Large intestine (tissue), 3 donors: ENCODE measurements at regions not wholly inside any gene's neighbourhood (a gene's known extent, or its start where the extent isn't known, plus 50 kb on each side); places are given as distances from the start of the nearest gene placed in this dataset.

Source experiments
- DNase-seq, 2 donors: peaks; one replicate each; pipeline versions ENCODE4 v3.0.0 to v3.0.0-alpha.2; 2013
- H3K27ac ChIP-seq: one replicate; pipeline ENCODE4 v1.5.1; 2013; ENCODE audit warnings: low read length
- H3K27me3 ChIP-seq: 2 replicates; pipeline ENCODE4 v1.6.1; 2013; ENCODE audit warnings: low read length; ENCODE audit not compliant: control insufficient read depth, insufficient read depth
- H3K36me3 ChIP-seq: 2 replicates; pipeline ENCODE4 v1.6.1; 2013; ENCODE audit warnings: low read length; ENCODE audit not compliant: control insufficient read depth, insufficient read depth
- H3K4me1 ChIP-seq: one replicate; pipeline ENCODE4 v1.6.1; 2013; ENCODE audit warnings: low read length; ENCODE audit not compliant: control insufficient read depth, insufficient read depth
- H3K4me3 ChIP-seq: one replicate; pipeline ENCODE4 v1.5.1; 2013; ENCODE audit warnings: low read length
- H3K9me3 ChIP-seq: one replicate; pipeline ENCODE4 v1.6.1; 2013; ENCODE audit warnings: mild to moderate bottlenecking, low read depth, low read length, moderate library complexity; ENCODE audit not compliant: control insufficient read depth
- WGBS: methylation state at CpG from one replicate; pipeline ENCODE4 v1.1.5; 2013; ENCODE audit warnings: low lambda C conversion rate; ENCODE audit not compliant: insufficient coverage; 5-methylcytosine and 5-hydroxymethylcytosine counted together

DNA sequence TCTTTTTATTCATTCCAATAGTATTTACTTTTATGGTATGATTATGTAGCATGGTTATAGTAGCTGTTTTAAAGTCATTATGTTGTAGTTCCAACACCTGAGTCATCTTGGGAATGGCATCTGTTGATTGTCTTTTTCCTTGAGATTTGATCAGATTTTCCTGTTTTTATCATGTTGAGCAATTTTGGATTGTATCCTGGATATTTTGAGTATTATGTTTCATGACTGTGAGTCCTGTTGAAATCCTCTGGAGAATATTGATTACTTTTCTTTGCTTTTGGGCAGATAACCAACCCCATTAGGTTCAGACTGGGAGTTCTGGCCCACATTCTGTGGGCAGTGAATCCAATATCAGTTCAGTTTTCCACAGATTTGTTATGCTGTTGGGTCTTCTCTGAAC, 163.2 kb upstream of the SPRED2 start:
- Histone ChIP-seq H3K9me3 (peaks cover 4% of the 10 kb centered on the region), H3K4me3 (no peak overlapping the region), H3K27ac (no peak overlapping the region), H3K36me3 (no peaks in the 10 kb centered on the region), H3K4me1 (no peaks in the 10 kb centered on the region), H3K27me3 (no peaks in the 10 kb centered on the region)
- no peak for DNase-seq

DNA sequence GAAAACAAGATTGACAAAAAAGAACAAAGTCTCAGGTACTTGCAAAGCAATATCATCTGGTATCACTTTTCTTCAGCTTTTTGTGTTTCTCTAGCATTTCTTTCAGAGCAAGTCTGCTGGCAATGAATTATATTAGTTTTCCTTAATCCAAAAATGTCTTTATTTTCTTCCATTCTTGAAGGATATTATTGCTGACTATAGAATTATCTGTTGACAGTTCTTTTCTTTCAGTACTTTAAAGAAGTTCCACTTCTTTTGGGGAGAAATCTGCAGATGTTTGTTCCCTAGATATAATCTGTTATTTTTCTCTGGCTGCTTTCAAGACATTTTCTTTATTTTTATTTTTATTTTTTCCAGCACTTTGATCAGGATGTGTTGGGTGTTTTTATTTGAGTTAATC, 161.8 kb upstream of the SPRED2 start:
- no peak for DNase-seq
- no peaks in the 10 kb centered on the region for H3K27me3 ChIP-seq

DNA sequence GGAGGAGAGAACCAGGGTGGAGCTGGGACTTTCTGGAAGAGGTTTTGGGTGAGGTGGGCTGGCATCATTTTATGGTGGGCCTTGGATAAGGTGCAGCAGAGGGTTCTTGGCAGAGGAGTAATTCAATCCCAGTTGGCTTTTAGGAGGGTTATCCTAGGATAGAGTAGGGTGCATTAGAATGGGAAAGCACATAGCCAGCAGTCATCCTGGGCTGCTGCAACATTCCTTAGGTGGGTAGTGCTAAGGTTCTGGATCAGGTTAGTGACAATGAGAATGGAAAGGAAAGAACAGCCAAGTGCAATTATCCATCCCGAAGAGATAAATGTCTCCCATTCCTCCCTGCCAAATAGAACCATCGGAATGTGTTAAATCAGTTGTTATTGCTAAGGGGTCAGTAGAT, 157.3 kb upstream of the SPRED2 start:
- Histone ChIP-seq H3K27me3 (no peaks in the 10 kb centered on the region), H3K4me1 (no peaks in the 10 kb centered on the region), H3K9me3 (peaks cover 4% of the 10 kb centered on the region), H3K36me3 (no peaks in the 10 kb centered on the region), H3K27ac (no peak overlapping the region), H3K4me3 (no peak overlapping the region)
- no peak for DNase-seq
- WGBS: no CpG with 5 or more reads among the region's 2 CpGs

More for the DNA sequence above, 161.8 kb upstream of the SPRED2 start:
- no peaks in the 10 kb centered on the region for H3K4me1 ChIP-seq
- H3K36me3 ChIP-seq: no peaks in the 10 kb centered on the region
- peaks cover 4% of the 10 kb centered on the region for H3K9me3 ChIP-seq
- H3K4me3 ChIP-seq: no peak overlapping the region
- H3K27ac ChIP-seq: no peak overlapping the region

DNA sequence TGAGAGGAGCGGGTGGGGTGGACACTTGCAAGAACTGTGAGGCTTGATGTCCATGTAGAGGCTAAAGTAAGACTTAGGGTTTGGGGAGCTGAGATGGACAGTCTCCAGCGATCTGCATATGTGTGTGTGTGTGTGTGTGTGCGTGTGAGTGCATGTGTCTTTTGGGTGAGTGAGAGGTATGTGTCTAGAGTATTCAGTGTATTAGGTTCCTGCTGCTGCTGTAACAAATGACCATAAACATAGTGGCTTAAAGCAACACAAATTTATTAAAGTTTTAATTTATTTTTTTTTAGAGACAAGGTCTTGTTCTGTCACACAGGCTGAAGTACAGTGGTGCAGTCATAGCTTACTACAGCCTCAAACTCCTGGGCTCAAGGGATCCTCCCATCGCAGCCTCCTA, 155.4 kb upstream of the SPRED2 start:
- H3K27me3 ChIP-seq: peaks cover 5% of the 10 kb centered on the region
- H3K36me3 ChIP-seq: no peaks in the 10 kb centered on the region
- no peak overlapping the region for H3K4me3 ChIP-seq
- no peak overlapping the region for H3K27ac ChIP-seq
- WGBS: no CpG with 5 or more reads among the region's 4 CpGs
- DNase-seq: no peak
- no peaks in the 10 kb centered on the region for H3K4me1 ChIP-seq
- no peaks in the 10 kb centered on the region for H3K9me3 ChIP-seq

DNA sequence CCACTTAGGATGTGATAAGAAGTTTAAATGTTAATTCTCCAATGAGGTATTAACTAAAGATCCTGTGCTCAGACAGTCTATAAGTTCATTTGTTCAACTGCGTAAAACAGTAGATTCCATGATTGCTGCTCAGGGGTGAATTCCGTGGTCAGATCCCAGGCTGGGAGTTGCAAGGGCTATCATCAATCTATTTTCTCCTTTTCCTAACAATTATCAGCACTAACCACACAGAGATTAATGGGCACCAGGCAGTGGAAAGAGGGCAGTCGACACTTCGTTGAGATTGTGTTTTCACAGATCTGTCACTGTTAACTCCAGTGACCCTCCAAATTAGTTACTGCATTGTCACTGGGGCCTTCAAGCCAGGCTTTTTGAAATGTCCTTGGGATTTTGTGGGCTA, 154.1 kb upstream of the SPRED2 start:
- Histone ChIP-seq H3K4me1 (no peaks in the 10 kb centered on the region), H3K27me3 (peaks cover 7% of the 10 kb centered on the region), H3K27ac (no peak overlapping the region), H3K36me3 (no peaks in the 10 kb centered on the region), H3K9me3 (no peaks in the 10 kb centered on the region), H3K4me3 (no peak overlapping the region)
- no CpG with 5 or more reads among the region's 4 CpGs for WGBS
- DNase-seq: no peak

DNA sequence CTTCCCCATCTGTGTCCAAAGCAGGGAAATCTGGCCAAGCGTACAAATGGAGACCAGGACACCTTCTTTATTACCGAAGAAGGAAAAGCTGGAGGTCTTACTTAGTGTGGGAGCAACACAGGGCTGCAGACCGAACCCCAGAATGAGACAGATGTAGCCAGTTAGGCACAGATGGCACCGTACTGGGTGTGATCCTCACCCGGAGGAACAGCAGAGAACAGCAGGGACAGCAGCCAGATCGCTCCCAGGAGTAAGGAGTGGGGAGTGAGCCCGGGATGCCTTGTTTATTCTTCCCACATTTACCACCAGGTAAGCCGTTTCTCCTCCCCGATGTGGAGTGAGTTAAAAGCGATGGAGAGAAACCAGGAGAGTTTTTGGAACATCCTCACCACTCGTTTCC, 150.7 kb upstream of the SPRED2 start:
- no peaks in the 10 kb centered on the region for H3K36me3 ChIP-seq
- WGBS: no CpG with 5 or more reads among the region's 11 CpGs
- H3K4me3 ChIP-seq: no peak overlapping the region
- no peaks in the 10 kb centered on the region for H3K9me3 ChIP-seq
- H3K27ac ChIP-seq: no peak overlapping the region
- no peaks in the 10 kb centered on the region for H3K4me1 ChIP-seq
- H3K27me3 ChIP-seq: peaks cover 13% of the 10 kb centered on the region
- no peak for DNase-seq

DNA sequence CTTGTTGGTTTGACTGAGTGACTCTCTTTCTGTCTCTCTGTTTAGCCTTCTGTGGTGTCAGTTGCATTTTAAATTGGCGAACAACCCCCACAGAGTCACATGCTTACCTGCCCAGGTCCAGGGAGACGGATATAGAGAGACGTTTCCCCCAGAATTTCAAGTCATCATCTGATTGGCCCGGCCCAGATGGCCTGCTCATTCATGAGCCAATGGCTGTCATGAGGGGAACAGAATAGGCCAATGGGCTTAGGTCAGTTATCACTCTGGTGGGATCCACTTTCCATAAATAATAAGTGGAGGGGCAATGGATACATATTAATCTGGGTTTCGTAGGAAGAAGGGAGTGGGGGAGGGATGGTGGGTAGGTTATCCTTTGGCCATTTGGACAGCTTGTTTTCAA, 150.0 kb upstream of the SPRED2 start:
- Histone ChIP-seq H3K9me3 (no peaks in the 10 kb centered on the region), H3K36me3 (no peaks in the 10 kb centered on the region), H3K4me1 (no peaks in the 10 kb centered on the region), H3K27me3 (peaks cover 13% of the 10 kb centered on the region), H3K27ac (no peak overlapping the region), H3K4me3 (no peak overlapping the region)
- WGBS: no CpG with 5 or more reads among the region's 5 CpGs
- no peak for DNase-seq

DNA sequence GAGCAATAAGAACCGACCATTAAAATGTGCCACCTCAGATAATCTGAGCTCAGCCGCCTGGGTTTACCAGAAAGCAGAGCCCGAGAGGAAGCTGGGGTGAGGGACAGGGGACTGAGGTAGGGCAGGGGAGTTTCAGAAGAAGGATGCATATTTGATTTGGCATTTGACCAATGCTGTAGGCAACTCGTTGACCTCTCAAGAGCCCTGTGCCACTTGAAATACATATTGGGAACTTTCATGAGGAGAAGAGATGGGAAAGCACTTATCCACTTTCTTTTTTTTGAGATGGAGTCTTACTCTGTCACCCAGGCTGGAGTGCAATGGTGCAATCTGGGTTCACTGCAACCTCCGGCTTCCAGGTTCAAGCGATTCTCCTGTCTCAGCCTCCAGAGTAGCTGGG, 148.4 kb upstream of the SPRED2 start:
- peaks cover 16% of the 10 kb centered on the region for H3K27me3 ChIP-seq
- H3K27ac ChIP-seq: no peak overlapping the region
- no CpG with 5 or more reads among the region's 6 CpGs for WGBS
- H3K4me1 ChIP-seq: no peaks in the 10 kb centered on the region
- no peak for DNase-seq
- H3K36me3 ChIP-seq: no peaks in the 10 kb centered on the region
- H3K9me3 ChIP-seq: no peaks in the 10 kb centered on the region
- H3K4me3 ChIP-seq: no peak overlapping the region

DNA sequence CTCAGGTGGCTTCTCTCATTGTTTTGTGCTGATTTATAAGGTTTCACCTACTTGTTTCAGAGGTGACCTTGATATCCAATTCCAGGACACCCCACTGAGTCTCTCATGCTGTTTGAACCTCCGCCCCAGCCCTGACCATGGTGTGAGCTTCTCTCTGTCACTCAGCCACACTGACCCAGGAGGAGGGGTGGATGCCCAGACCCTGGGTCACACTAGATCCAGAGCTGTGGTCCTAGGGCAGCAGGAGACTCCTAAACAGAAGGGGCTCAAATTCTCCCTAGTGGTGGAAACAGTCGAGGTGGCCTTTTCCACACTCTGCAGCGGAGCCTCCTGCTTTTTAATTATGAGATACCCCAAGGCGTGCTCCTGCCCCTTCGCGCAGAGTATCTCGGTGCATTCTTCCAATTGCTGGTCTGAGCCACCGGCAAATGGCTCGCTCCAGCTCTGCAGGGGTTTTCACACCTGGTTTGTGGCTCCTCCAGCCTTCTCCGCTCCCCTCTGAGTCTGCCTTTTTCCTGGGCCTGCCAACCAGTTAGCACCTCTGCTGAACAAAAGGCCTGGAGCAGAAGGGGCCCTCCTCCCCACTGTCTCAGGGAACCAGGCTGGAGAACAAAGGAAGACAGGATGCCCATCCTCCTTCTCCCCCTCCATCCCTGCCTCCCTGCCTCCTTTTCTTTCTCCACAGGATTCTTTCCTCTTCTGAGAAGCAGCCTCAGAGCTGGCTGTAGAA, 147.3 kb upstream of the SPRED2 start:
- no CpG with 5 or more reads among the region's 10 CpGs for WGBS

DNA sequence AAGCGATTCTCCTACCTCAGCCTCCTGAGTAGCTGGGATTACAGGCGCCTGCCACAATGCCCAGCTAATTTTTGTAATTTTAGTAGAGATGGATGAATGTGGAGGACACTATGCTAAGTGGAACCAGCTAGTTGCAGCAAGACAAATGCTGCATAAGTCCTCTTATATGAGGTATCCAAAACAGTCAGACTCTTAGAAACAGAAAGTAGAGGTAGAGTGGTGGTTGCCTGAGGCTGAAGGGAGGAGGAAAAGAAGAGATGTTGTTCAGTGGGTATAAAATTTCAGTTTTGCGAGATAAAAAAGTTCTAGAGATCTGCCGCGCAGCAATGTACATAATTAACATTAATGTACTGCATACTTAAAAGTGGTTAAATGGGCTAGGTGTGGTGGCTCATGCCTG, 145.3 kb upstream of the SPRED2 start:
- Histone ChIP-seq H3K36me3 (no peaks in the 10 kb centered on the region), H3K27me3 (peaks cover 10% of the 10 kb centered on the region), H3K4me1 (no peaks in the 10 kb centered on the region), H3K27ac (no peak overlapping the region), H3K4me3 (no peak overlapping the region), H3K9me3 (no peaks in the 10 kb centered on the region)
- no CpG with 5 or more reads among the region's 5 CpGs for WGBS
- DNase-seq: no peak

More for the DNA sequence above, 147.3 kb upstream of the SPRED2 start:
- H3K27me3 ChIP-seq: peaks cover 16% of the 10 kb centered on the region
- no peaks in the 10 kb centered on the region for H3K9me3 ChIP-seq
- no peak overlapping the region for H3K4me3 ChIP-seq
- DNase-seq: no peak
- H3K4me1 ChIP-seq: no peaks in the 10 kb centered on the region
- no peaks in the 10 kb centered on the region for H3K36me3 ChIP-seq
- H3K27ac ChIP-seq: no peak overlapping the region

DNA sequence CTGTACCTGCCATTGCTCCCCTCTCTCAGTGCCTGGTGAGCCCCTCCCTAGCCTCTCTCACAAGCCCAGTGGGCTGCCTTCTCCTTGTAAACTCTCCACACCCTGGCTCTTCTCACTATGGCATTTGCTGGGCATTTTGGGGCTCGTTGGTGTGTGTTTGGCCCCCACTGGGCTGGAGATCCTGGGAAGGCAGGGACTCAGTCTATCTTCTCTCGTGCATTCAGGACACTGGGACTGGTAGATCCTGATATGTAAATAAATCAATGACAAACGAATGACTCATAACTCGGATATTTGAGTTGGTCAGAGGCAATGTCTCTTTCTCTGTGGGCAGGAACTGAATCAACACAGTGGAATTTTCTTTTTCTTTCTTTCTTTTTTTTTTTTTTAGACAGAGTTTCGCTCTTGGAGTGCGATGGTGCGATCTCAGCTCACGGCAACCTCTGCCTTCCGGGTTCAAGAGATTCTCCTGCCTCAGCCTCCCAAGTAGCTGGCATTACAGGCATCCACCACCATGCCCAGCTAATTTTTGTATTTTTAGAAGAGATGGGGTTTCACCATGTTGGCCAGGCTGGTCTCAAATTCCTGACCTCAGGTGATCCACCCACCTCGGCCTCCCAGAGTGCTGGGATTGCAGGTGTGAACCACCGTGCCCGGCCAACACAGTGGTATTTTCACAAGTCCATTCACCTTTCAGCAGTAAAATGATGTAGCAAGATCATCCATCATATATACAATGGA, 144.6 kb upstream of the SPRED2 start:
- H3K4me1 ChIP-seq: no peaks in the 10 kb centered on the region
- H3K36me3 ChIP-seq: no peaks in the 10 kb centered on the region
- H3K9me3 ChIP-seq: no peaks in the 10 kb centered on the region
- H3K4me3 ChIP-seq: no peak overlapping the region
- no peak for DNase-seq
- peaks cover 9% of the 10 kb centered on the region for H3K27me3 ChIP-seq
- WGBS: 100% methylated on average over 2 of the region's 12 CpGs
- H3K27ac ChIP-seq: no peak overlapping the region
